Activated naive CD4-positive, alpha-beta T cell treated with anti-CD3 and anti-CD28 coated beads, Interleukin-2, amount 50 U/mL, for 24 hours (primary cell): ENCODE measurements at regions not wholly inside any gene's neighbourhood (a gene's known extent, or its start where the extent isn't known, plus 50 kb on each side); places are given as distances from the start of the nearest gene placed in this dataset.
"Not testable (repeated sequence)": the region's sequence is repeated elsewhere in the genome, so short reads cannot be mapped to it uniquely, and the experiment has no call there.

Experiments
- H3K27ac Mint-ChIP-seq: one replicate; pipeline ENCODE4 v1.8.0; 2021; ENCODE audit warnings: mild to moderate bottlenecking, mixed read lengths
- H3K27me3 Mint-ChIP-seq: one replicate; pipeline ENCODE4 v1.8.0; 2021; ENCODE audit warnings: mixed read lengths
- H3K36me3 Mint-ChIP-seq: one replicate; pipeline ENCODE4 v1.8.0; 2021; ENCODE audit warnings: mixed read lengths
- H3K4me1 Mint-ChIP-seq: one replicate; pipeline ENCODE4 v1.8.0; 2021; ENCODE audit warnings: mixed read lengths
- H3K4me3 Mint-ChIP-seq: one replicate; pipeline ENCODE4 v1.8.0; 2021; ENCODE audit warnings: mild to moderate bottlenecking, mixed read lengths
- H3K9me3 Mint-ChIP-seq: one replicate; pipeline ENCODE4 v1.8.0; 2021; ENCODE audit warnings: mixed read lengths

GRCh38 chr6:128601060-128601459, 80.7 kb upstream of the PTPRK start:
- H3K27ac Mint-ChIP-seq, result no peak overlapping the region
- peaks cover 13% of the 10 kb centered on the region for H3K27me3 Mint-ChIP-seq
- H3K4me1 Mint-ChIP-seq, result peaks cover 3% of the 10 kb centered on the region
- no peak overlapping the region for H3K4me3 Mint-ChIP-seq
- H3K9me3 Mint-ChIP-seq, result no peaks in the 10 kb centered on the region
- H3K36me3 Mint-ChIP-seq, result no peaks in the 10 kb centered on the region

DNA sequence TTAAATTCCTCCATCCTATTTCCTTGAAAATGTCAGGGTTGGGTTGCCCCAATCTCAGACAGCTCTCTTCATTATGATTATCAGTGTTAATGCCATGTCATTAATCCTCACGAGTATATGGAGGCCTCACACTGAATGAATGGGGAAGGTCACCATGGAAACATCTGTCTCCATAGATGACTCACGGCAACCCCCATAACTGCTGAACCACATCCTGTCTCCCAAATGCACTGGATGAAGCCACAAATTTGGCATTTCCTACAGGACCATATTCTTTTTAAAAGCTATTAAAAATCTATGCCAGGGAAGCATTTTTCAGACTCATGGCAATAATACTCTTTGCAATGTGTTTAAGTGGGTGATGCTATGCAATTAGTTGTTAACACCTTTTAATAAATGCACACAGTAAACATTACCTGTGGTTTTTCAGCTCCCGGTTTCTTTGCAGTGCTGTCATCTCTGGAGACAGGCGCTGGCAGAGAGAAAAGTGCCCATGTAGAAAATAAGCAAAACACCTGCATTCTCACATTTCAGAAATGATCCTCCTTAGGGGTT, 80.1 kb upstream of the PTPRK start:
- H3K9me3 Mint-ChIP-seq, result no peaks in the 10 kb centered on the region
- H3K27ac Mint-ChIP-seq, result no peak overlapping the region
- H3K36me3 Mint-ChIP-seq, result no peaks in the 10 kb centered on the region
- H3K27me3 Mint-ChIP-seq, result peaks cover 13% of the 10 kb centered on the region
- peaks cover 3% of the 10 kb centered on the region for H3K4me1 Mint-ChIP-seq
- no peak overlapping the region for H3K4me3 Mint-ChIP-seq

- H3K4me1 Mint-ChIP-seq, result peaks cover 3% of the 10 kb centered on the region
- no peak overlapping the region for H3K4me3 Mint-ChIP-seq
- H3K36me3 Mint-ChIP-seq, result no peaks in the 10 kb centered on the region
- H3K27me3 Mint-ChIP-seq, result peaks cover 13% of the 10 kb centered on the region
- H3K9me3 Mint-ChIP-seq, result no peaks in the 10 kb centered on the region
- H3K27ac Mint-ChIP-seq, result no peak overlapping the region
These were observed 78.6 kb upstream of the PTPRK start for GRCh38 chr6:128599036-128599435.

- H3K4me1 Mint-ChIP-seq, result peaks cover 3% of the 10 kb centered on the region
- no peaks in the 10 kb centered on the region for H3K36me3 Mint-ChIP-seq
- H3K9me3 Mint-ChIP-seq, result no peaks in the 10 kb centered on the region
- peaks cover 13% of the 10 kb centered on the region for H3K27me3 Mint-ChIP-seq
- H3K4me3 Mint-ChIP-seq, result no peak overlapping the region
- no peak overlapping the region for H3K27ac Mint-ChIP-seq
These were observed 78.2 kb upstream of the PTPRK start for GRCh38 chr6:128598571-128598970.

DNA sequence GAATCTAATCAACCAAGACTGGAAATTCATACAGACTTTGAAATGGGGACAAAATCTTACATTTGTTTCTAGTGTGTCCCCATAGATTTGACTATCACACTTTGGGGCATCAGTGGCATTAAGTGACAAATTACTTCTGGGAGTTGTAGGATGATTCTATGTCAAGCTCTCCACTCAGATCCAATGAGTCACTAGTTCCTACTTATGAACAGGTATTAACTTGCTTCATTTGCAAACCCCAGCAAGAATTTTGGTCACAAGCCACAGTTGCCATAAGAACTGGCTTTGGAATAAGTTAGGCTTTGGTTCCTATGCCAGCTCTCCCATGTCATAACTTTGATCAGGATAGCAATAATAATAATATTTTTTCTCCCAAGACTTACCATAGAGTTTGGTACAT, 77.6 kb upstream of the PTPRK start:
- Mint-ChIP-seq H3K36me3 (no peaks in the 10 kb centered on the region), H3K4me1 (peaks cover 3% of the 10 kb centered on the region), H3K9me3 (no peaks in the 10 kb centered on the region), H3K27me3 (peaks cover 13% of the 10 kb centered on the region), H3K4me3 (no peak overlapping the region), H3K27ac (no peak overlapping the region)

- Mint-ChIP-seq H3K4me1 (peaks cover 3% of the 10 kb centered on the region), H3K36me3 (no peaks in the 10 kb centered on the region), H3K27ac (no peak overlapping the region), H3K9me3 (no peaks in the 10 kb centered on the region), H3K4me3 (no peak overlapping the region), H3K27me3 (peaks cover 13% of the 10 kb centered on the region)
These were observed 76.6 kb upstream of the PTPRK start for GRCh38 chr6:128597004-128597403.

DNA sequence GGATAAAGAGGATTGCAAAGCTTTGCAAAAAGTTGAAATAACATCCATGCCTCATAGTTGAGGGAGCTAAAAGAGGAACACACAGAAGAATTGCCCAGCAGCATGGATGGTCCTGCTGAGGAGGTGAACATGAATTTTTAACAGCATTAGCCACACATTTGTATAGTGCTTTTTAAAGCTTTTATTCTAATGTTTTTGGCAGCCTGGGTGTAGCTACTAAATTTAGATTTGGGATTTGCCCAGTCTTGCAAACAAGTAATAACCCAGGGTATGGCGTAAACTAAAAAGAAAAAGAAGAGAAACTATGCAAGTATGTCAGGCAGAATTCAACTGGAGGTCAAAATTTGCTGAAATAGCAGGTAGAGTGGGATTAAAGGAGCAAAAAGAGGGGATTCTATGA, 75.1 kb upstream of the PTPRK start:
- Mint-ChIP-seq H3K36me3 (no peaks in the 10 kb centered on the region), H3K9me3 (no peaks in the 10 kb centered on the region), H3K4me3 (no peak overlapping the region), H3K27me3 (peaks cover 9% of the 10 kb centered on the region), H3K27ac (no peak overlapping the region), H3K4me1 (peaks cover 3% of the 10 kb centered on the region)

- no peak overlapping the region for H3K27ac Mint-ChIP-seq
- H3K27me3 Mint-ChIP-seq, result peaks cover 17% of the 10 kb centered on the region
- H3K4me1 Mint-ChIP-seq, result no peaks in the 10 kb centered on the region
- peaks cover 9% of the 10 kb centered on the region for H3K9me3 Mint-ChIP-seq
- H3K36me3 Mint-ChIP-seq, result peaks cover 1% of the 10 kb centered on the region
- no peak overlapping the region for H3K4me3 Mint-ChIP-seq
These were observed 65.7 kb upstream of the PTPRK start for GRCh38 chr6:128586095-128586494.

GRCh38 chr6:128580224-128581110, 60.1 kb upstream of the PTPRK start:
- no peak overlapping the region for H3K27ac Mint-ChIP-seq
- peaks cover 6% of the 10 kb centered on the region for H3K4me1 Mint-ChIP-seq
- H3K9me3 Mint-ChIP-seq, result no peaks in the 10 kb centered on the region

DNA sequence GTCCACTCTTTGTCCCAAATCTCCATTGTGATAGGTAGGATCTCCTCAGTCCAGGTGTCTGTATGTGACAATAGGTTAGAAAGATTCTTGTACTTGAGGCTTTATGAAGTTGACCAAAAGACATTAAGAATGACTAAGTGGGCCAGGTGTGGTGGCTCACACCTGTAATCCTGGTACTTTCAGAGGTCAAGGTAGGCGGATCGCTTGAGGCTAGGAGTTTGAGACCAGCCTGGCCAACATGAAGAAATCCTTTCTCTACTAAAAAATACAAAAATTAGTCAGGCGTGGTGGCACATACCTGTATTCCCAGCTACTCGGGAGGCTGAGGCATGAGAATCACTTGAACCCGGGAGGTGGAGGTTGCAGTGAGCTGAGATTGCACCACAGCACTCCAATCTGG, 54.9 kb upstream of the PTPRK start:
- not testable (repeated sequence) for H3K9me3 Mint-ChIP-seq, H3K4me3 Mint-ChIP-seq, H3K27ac Mint-ChIP-seq, H3K36me3 Mint-ChIP-seq, H3K27me3 Mint-ChIP-seq, H3K4me1 Mint-ChIP-seq

More at GRCh38 chr6:128580224-128581110, 60.1 kb upstream of the PTPRK start:
- Mint-ChIP-seq H3K4me3 (no peak overlapping the region), H3K27me3 (peaks cover 6% of the 10 kb centered on the region), H3K36me3 (no peaks in the 10 kb centered on the region)

DNA sequence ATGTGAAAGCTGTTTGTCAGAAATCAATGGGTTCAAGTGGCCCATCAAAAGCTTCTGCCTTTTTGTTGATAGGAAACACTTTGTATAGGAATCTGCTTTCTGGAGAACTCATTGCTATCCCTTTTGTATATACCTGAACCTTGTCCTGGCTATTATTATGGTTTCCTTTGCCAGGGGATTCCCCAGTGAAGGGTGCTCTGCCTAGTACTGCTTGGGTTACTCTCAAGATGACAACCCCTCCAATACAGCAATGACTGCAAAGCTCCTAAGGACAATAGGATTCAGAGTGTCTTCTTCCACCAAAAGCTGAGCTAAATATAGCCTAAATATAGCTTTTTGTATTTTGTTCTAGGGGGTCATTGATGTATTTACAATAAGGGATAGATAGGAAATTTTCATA, 54.0 kb upstream of the PTPRK start:
- Mint-ChIP-seq H3K27ac (no peak overlapping the region), H3K9me3 (no peaks in the 10 kb centered on the region), H3K36me3 (no peaks in the 10 kb centered on the region), H3K27me3 (no peaks in the 10 kb centered on the region), H3K4me1 (peaks cover 6% of the 10 kb centered on the region), H3K4me3 (no peak overlapping the region)

- Mint-ChIP-seq H3K36me3 (no peaks in the 10 kb centered on the region), H3K27me3 (no peaks in the 10 kb centered on the region), H3K4me1 (peaks cover 6% of the 10 kb centered on the region), H3K9me3 (no peaks in the 10 kb centered on the region), H3K27ac (no peak overlapping the region), H3K4me3 (no peak overlapping the region)
These were observed 52.6 kb upstream of the PTPRK start for GRCh38 chr6:128573036-128573435.

DNA sequence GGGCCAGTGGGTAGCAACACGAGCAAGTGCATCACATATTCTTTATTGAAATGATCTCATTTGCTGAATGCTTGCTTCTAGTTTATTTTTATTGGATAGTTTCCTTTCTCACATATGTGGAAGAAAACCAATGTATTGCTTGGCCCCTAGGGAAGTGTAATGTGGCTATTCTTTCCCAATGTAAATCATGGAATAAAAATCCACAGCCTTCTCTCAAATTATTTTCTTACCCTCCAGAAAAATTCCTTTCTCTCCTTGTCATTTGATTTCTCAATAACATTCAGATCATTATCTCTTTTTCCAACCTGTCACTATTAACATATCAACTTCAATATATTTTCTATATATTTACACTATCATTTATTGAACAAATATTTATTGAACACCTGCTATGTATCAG, 51.9 kb upstream of the PTPRK start:
- Mint-ChIP-seq H3K4me3 (no peak overlapping the region), H3K4me1 (peaks cover 6% of the 10 kb centered on the region), H3K36me3 (no peaks in the 10 kb centered on the region), H3K27me3 (no peaks in the 10 kb centered on the region), H3K27ac (no peak overlapping the region), H3K9me3 (no peaks in the 10 kb centered on the region)

DNA sequence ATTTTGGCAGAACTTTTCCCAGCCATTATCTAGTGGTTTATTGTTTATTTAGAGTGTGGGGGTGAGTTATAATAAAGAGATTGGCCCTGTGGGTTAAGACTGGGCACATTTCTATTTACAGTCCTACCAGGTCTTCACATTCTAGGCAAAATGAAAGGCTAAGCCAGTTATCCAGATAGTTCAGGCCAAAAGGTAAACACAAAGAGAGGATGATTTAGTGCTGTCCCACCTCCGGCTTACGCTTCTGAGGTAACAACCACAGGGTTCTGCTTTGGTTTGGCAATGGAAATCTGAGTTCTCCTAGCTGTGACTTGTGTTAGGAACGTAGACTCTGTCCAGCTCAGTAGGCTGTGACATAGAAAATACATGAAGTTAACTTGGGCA, 50.3 kb upstream of the PTPRK start:
- no peaks in the 10 kb centered on the region for H3K36me3 Mint-ChIP-seq
- no peak overlapping the region for H3K27ac Mint-ChIP-seq
- no peaks in the 10 kb centered on the region for H3K4me1 Mint-ChIP-seq
- H3K4me3 Mint-ChIP-seq, result no peak overlapping the region
- H3K9me3 Mint-ChIP-seq, result no peaks in the 10 kb centered on the region
- H3K27me3 Mint-ChIP-seq, result no peaks in the 10 kb centered on the region

DNA sequence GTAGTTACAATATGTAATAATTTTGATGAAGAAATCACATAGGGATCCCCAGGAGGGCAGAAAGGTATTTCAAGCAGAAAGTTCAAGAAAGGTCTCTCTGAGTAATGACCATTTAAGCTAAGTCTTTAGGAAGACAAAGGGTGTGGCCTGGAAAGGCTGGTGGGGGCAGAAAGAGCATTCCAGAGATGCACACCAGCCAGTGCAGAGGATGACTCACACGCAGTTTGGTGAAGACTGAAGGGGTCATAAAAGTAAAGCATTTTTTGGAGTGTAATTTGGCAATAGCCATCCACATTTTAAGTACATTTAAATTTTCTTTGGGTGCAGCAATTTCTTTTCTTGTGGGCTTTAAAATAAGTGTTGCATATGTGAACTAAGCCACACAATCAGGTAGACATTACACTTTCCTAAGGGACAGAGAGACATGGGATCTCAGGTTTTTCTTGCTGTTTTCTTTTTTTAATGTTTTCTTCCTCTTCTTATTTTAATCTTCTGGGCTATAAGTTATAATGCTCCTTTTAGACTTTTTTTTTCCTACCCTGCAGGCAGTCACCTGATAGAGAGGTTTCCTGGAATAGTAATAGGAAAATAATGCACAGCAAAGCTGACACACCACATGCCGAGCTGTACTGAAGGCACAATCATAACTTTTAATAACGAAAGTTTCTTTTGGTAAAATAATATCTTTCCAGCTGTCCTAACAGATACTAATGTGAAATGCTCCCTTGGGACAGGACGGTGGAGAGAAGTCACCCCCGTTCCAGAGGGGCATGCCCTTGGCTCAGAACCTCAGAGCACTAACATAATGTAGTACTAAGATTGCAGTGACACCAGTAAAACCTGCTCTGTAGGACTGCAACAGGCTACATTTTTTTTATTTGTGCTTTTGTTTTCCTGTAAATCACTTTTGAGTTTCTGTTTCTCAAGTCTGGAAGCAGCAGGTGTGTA, 49.6 kb upstream of the PTPRK start:
- Mint-ChIP-seq H3K27ac (no peak overlapping the region), H3K27me3 (no peaks in the 10 kb centered on the region), H3K4me1 (no peaks in the 10 kb centered on the region), H3K4me3 (no peak overlapping the region), H3K36me3 (no peaks in the 10 kb centered on the region), H3K9me3 (no peaks in the 10 kb centered on the region)
